Adrenal gland (tissue), 9 donors: ENCODE measurements at regions not wholly inside any gene's neighbourhood (a gene's known extent, or its start where the extent isn't known, plus 50 kb on each side); places are given as distances from the start of the nearest gene placed in this dataset.
"Not testable (repeated sequence)": the region's sequence is repeated elsewhere in the genome, so short reads cannot be mapped to it uniquely, and the experiment has no call there.

Experiments used
- DNase-seq, 7 donors: peaks; one replicate each; pipeline ENCODE4 v3.0.0-alpha.2; 2019 to 2020
- H3K27ac ChIP-seq, 5 donors: fragments of 200-600 bp; sonication (generic) in 4 of 5; 1 replicate in 3 of 5; 2 replicates in 2 of 5; pipeline versions ENCODE4 v1.5.1 to v1.8.0; 2016 to 2020; ENCODE audit warnings: mild to moderate bottlenecking in 1 of 5
- H3K27me3 ChIP-seq: fragments of 200-600 bp; 2 replicates; pipeline ENCODE4 v1.8.0; 2021
- H3K36me3 ChIP-seq, 2 donors: fragments of 200-600 bp; replicated peaks in 1 of 2; 1 replicate in 1 of 2; 2 replicates in 1 of 2; pipeline versions ENCODE4 v1.5.1 to v1.8.0; 2018 to 2022
- H3K4me1 ChIP-seq, 2 donors: fragments of 200-600 bp; replicated peaks in 1 of 2; 1 replicate in 1 of 2; 2 replicates in 1 of 2; pipeline versions ENCODE4 v1.5.1 to v1.8.0; 2018 to 2021
- H3K4me3 ChIP-seq, 4 donors: fragments of 200-600 bp; sonication (generic) in 3 of 4; one replicate each; pipeline ENCODE4 v1.5.1; 2016 to 2018
- H3K9me3 ChIP-seq, 3 donors: fragments of 200-600 bp; sonication (generic) in 1 of 3; replicated peaks in 1 of 3; 1 replicate in 2 of 3; 2 replicates in 1 of 3; pipeline versions ENCODE4 v1.5.1 to v1.8.0; 2016 to 2021
- POLR2A ChIP-seq, 2 donors: fragments of 450-650 bp; IDR thresholded peaks; one replicate each; pipeline ENCODE4 v1.6.1; 2017; ENCODE audit warnings: antibody characterized with exemption in 2 of 2, mild to moderate bottlenecking in 2 of 2, moderate library complexity in 1 of 2
- WGBS, 4 donors: extraction: QIAGEN DNeasy Blood & Tissue Kit in 2 of 4; methylation state at CpG; one replicate each; pipeline versions ENCODE4 v1.1.5 to v1.1.7; 2013 to 2017; 5-methylcytosine and 5-hydroxymethylcytosine counted together
- intact Hi-C, 2 donors: fragments of 100-400 bp; cut with DNase I; formaldehyde crosslinking; loops; one replicate each; pipeline versions ENCODE4 v1.14.1 to v1.15.0; 2022 to 2023
- TF ChIP-seq, protein P1 (sequence below), 6 experiments: fragments of 450-650 bp in 4 of 6; fragments of 200-600 bp in 2 of 6; sonication (generic) in 1 of 6; IDR thresholded peaks; 1 replicate in 5 of 6; 2 replicates in 1 of 6; pipeline versions ENCODE4 v1.5.1 to v1.8.0; 2016 to 2021; ENCODE audit warnings: antibody characterized with exemption in 6 of 6, mild to moderate bottlenecking in 2 of 6, moderate library complexity in 1 of 6
- donor health status: healthy with polysubstance abuse.
- donor health status: Bipolar disorder and iron deficiency.
- donor health status: DM: yes; HTN: yes; CAD: no.
- donor health status: DM: no; HTN: no; CAD: no.
- donor health status: DM: no; HTN: no; CAD: no.

GRCh38 chr14:40983604-40984003 lies 623.1 kb upstream of the LRFN5 start:
- TF ChIP-seq POLR2A (IDR thresholded peaks at IDR 0.05): no peak
- TF ChIP-seq, protein P1, sequence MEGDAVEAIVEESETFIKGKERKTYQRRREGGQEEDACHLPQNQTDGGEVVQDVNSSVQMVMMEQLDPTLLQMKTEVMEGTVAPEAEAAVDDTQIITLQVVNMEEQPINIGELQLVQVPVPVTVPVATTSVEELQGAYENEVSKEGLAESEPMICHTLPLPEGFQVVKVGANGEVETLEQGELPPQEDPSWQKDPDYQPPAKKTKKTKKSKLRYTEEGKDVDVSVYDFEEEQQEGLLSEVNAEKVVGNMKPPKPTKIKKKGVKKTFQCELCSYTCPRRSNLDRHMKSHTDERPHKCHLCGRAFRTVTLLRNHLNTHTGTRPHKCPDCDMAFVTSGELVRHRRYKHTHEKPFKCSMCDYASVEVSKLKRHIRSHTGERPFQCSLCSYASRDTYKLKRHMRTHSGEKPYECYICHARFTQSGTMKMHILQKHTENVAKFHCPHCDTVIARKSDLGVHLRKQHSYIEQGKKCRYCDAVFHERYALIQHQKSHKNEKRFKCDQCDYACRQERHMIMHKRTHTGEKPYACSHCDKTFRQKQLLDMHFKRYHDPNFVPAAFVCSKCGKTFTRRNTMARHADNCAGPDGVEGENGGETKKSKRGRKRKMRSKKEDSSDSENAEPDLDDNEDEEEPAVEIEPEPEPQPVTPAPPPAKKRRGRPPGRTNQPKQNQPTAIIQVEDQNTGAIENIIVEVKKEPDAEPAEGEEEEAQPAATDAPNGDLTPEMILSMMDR (IDR thresholded peaks at IDR 0.05): no peak
- intact Hi-C loops: no loop called here
- Histone ChIP-seq H3K27me3 (no peaks in the 10 kb centered on the region), H3K27ac (no peak overlapping the region), H3K9me3 (no peaks in the 10 kb centered on the region), H3K4me1 (no peaks in the 10 kb centered on the region), H3K36me3 (no peaks in the 10 kb centered on the region), H3K4me3 (no peak overlapping the region)
- 44 to 55% (median 52%) methylated on average over 3 of the region's 3 CpGs for WGBS, 4 donors
- no peak for DNase-seq

DNA sequence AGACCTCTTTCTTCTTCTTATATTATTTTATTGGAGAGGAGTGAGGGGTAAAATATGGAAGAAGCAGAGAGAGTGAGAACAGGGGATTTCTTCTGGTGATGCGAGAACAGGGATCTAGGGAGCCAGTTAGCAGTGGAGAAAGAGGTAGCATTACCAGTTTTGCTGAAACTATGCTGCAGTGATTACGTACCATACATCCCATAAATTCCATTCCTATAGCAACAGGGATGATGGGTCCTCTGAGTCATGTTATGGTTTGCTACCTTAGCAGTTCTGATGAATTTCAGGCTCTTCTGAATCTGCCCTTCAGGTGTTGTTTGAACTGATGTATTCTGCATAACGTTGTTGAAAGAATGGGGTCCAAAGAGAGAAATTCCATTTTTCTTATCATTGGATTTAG lies 625.4 kb upstream of the LRFN5 start:
- TF ChIP-seq, protein P1 (IDR thresholded peaks at IDR 0.05): no peak
- TF ChIP-seq POLR2A (IDR thresholded peaks at IDR 0.05): no peak
- Histone ChIP-seq H3K36me3 (no peaks in the 10 kb centered on the region), H3K27ac (no peak overlapping the region), H3K4me3 (no peak overlapping the region), H3K9me3 (no peaks in the 10 kb centered on the region), H3K4me1 (no peaks in the 10 kb centered on the region), H3K27me3 (no peaks in the 10 kb centered on the region)
- intact Hi-C loops: no loop called here
- no peak for DNase-seq
- WGBS, 4 donors: 73 to 84% (median 77%) methylated on average over 3 of the region's 3 CpGs

- H3K4me1 ChIP-seq, H3K27ac ChIP-seq, H3K4me3 ChIP-seq, H3K27me3 ChIP-seq, DNase-seq, H3K9me3 ChIP-seq, H3K36me3 ChIP-seq, intact Hi-C loops: not testable (repeated sequence)
- WGBS, 4 donors: 52 to 68% (median 63%) methylated on average over 2 of the region's 2 CpGs
Measured at GRCh38 chr14:40960257-40960656, 646.4 kb upstream of the LRFN5 start.

DNA sequence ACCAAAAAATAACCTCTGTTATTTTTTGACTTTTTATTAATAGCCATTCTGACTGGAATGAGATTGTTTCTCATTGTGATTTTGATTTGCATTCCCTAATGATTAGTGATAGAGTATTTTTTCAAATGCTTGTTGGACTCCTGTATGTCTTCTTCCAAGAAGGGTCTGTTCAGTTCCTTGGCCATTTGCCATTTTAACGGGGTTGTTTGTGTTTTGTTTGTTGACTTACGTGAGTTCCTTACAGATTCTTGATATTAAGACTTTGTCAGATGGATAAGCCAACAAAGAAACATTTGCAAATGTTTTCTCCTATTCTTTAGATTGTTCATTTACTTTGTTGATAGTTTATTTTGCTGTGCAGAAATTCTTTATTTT lies 651.6 kb upstream of the LRFN5 start:
- no peak for DNase-seq
- 65 to 72% (median 67%) methylated on average over 2 of the region's 2 CpGs for WGBS, 4 donors
- no peak for TF ChIP-seq POLR2A (IDR thresholded peaks at IDR 0.05)
- TF ChIP-seq, protein P1 (IDR thresholded peaks at IDR 0.05): no peak
- Histone ChIP-seq H3K9me3 (no peaks in the 10 kb centered on the region), H3K36me3 (no peaks in the 10 kb centered on the region), H3K27ac (no peak overlapping the region), H3K4me1 (no peaks in the 10 kb centered on the region), H3K27me3 (no peaks in the 10 kb centered on the region), H3K4me3 (no peak overlapping the region)
- intact Hi-C loops: no loop called here

DNA sequence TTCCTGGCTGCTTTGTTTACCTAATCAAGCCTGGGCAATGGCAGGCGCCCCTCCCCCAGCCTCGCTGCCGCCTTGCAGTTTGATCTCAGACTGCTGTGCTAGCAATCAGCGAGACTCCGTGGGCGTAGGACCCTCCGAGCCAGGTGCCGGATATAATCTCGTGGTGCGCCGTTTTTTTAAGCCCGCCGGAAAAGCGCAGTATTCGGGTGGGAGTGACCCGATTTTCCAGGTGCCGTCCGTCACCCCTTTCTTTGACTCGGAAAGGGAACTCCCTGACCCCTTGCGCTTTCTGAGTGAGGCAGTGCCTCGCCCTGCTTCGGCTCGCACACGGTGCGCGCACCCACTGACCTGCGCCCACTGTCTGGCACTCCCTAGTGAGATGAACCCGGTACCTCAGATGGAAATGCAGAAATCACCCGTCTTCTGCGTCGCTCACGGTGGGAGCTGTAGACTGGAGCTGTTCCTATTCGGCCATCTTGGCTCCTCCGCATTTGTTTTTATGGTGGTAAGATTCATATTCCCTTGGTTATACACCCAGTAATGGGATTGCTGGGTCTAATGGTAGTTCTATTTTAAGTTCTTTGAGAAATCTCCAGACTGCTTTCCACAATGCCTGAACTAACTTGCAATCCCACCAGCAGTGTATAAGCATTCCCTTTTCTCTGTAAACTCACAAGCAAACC lies 652.1 kb upstream of the LRFN5 start:
- DNase-seq, H3K4me3 ChIP-seq, H3K27ac ChIP-seq, H3K4me1 ChIP-seq, intact Hi-C loops, H3K9me3 ChIP-seq, H3K27me3 ChIP-seq, H3K36me3 ChIP-seq: not testable (repeated sequence)
- 84 to 89% (median 85%) methylated on average over 27 to 32 of the region's 34 CpGs for WGBS, 4 donors
